ENCODE measurements at regions not wholly inside any gene's neighbourhood (a gene's known extent, or its start where the extent isn't known, plus 50 kb on each side); places are given as distances from the start of the nearest gene placed in this dataset.

GRCh38 chr9:6080154-6080716, 64.8 kb upstream of the RANBP6 start (continued):
- TF ChIP-seq PATZ1 (tag by site-specific recombination; IDR thresholded peaks at IDR 0.05), result peak; percentile 98
- peak; percentile 80 for TF ChIP-seq WT1 (tag by site-specific recombination; IDR thresholded peaks at IDR 0.05)
- TF ChIP-seq ZBTB48 (tag by site-specific recombination; IDR thresholded peaks at IDR 0.05), result no peak
- TF ChIP-seq ZNF24 (tag by site-specific recombination; IDR thresholded peaks at IDR 0.05), result no peak
- TF ChIP-seq ZNF223 (tag by site-specific recombination; IDR thresholded peaks at IDR 0.05), result no peak
- TF ChIP-seq ZNF366 (tag by site-specific recombination; conservative IDR thresholded peaks at IDR 0.05), result peak; percentile 85
- peak; percentile 69 for TF ChIP-seq SCRT2 (tag by site-specific recombination; IDR thresholded peaks at IDR 0.05)
- TF ChIP-seq ZFHX2 (tag by site-specific recombination; conservative IDR thresholded peaks at IDR 0.05), result peak; percentile 56; the same call in 1 of the 2 replicates
- TF ChIP-seq IKZF3 (tag by site-specific recombination; IDR thresholded peaks at IDR 0.05), result peak; percentile 97
- TF ChIP-seq KLF9 (tag by site-specific recombination; IDR thresholded peaks at IDR 0.05; ENCODE audit: low read depth), result peak; percentile 84
- no peak for TF ChIP-seq BCL6B (tag by site-specific recombination; IDR thresholded peaks at IDR 0.05)
- TF ChIP-seq ZNF433 (tag by site-specific recombination; IDR thresholded peaks at IDR 0.05; ENCODE audit: low read depth), result no peak
- TF ChIP-seq ZNF76 (tag by site-specific recombination; IDR thresholded peaks at IDR 0.05; ENCODE audit: borderline replicate concordance, low read depth), result no peak
- peak; percentile 98 for TF ChIP-seq SP2 (tag by site-specific recombination; IDR thresholded peaks at IDR 0.05)
- peak; percentile 85; the same call in 1 of the 2 replicates for TF ChIP-seq KLF16 (tag by site-specific recombination; IDR thresholded peaks at IDR 0.05)
- 0 out of 2 replicates have a peak, but pooled peaks have one; percentile 35 for TF ChIP-seq PRDM1 (tag by site-specific recombination; IDR thresholded peaks at IDR 0.05)

GRCh38 chr9:6079386-6079785, 64.0 kb upstream of the RANBP6 start:
- no peak overlapping the region for H3K4me3 ChIP-seq (ENCODE audit: low read depth, low read length)
- no peaks in the 10 kb centered on the region for H3K4me1 ChIP-seq (ENCODE audit: control insufficient read depth, insufficient read depth, low read length)
- TF ChIP-seq ZSCAN30 (tag by site-specific recombination; IDR thresholded peaks at IDR 0.05), result no peak
- TF ChIP-seq ZNF488 (tag by site-specific recombination; IDR thresholded peaks at IDR 0.05), result no peak
- no peak for TF ChIP-seq ZBTB17 (tag by site-specific recombination; IDR thresholded peaks at IDR 0.05)
- no peak for TF ChIP-seq ZNF830 (tag by site-specific recombination; IDR thresholded peaks at IDR 0.05; ENCODE audit: low read depth)
- TF ChIP-seq ZFP3 (tag by site-specific recombination; IDR thresholded peaks at IDR 0.05; ENCODE audit: low read depth), result no peak
- no peak for TF ChIP-seq ZBTB49 (tag by site-specific recombination; IDR thresholded peaks at IDR 0.05; ENCODE audit: low read depth)
- TF ChIP-seq ZNF555 (tag by site-specific recombination; conservative IDR thresholded peaks at IDR 0.05), result no peak
- TF ChIP-seq ZNF596 (tag by site-specific recombination; IDR thresholded peaks at IDR 0.05), result no peak
- no peak for TF ChIP-seq ZNF707 (tag by site-specific recombination; IDR thresholded peaks at IDR 0.05)
- TF ChIP-seq ZNF530 (tag by site-specific recombination; IDR thresholded peaks at IDR 0.05; ENCODE audit: low read depth), result no peak
- no peak for TF ChIP-seq ZSCAN23 (tag by site-specific recombination; IDR thresholded peaks at IDR 0.05)
- TF ChIP-seq ZNF266 (tag by site-specific recombination; IDR thresholded peaks at IDR 0.05; ENCODE audit: low read depth), result no peak
- TF ChIP-seq ZNF548 (tag by site-specific recombination; IDR thresholded peaks at IDR 0.05), result no peak
- no peaks in the 10 kb centered on the region for H3K9me3 ChIP-seq (ENCODE audit: control insufficient read depth, insufficient read depth, low read depth, low read length)
- ChIA-PET CTCF (interaction anchor here (0.9 to 1.1 kb wide), 2 partner anchors 55 to 226 kb away, joined by 4 to 5 read pairs; no protein-coding TSS in a partner anchor), POLR2A (no interaction called here)
- H3K27ac ChIP-seq (ENCODE audit: extremely low read depth, low read depth, low read length), result no peak overlapping the region
- H3K36me3 ChIP-seq (ENCODE audit: control insufficient read depth in 2 of 2, insufficient read depth in 1 of 2, low read length in 2 of 2), result no peaks in the 10 kb centered on the region
